ENCODE measurements at regions not wholly inside any gene's neighbourhood (a gene's known extent, or its start where the extent isn't known, plus 50 kb on each side); places are given as distances from the start of the nearest gene placed in this dataset.

GRCh38 chr7:46600340-46600739, 679.3 kb upstream of the IGFBP3 start:
- TF ChIP-seq EZH2 (IDR thresholded peaks at IDR 0.05) (no peak), POLR2AphosphoS5 (IDR thresholded peaks at IDR 0.05; ENCODE audit: borderline replicate concordance, low read depth, low read length) (no peak), FOXP2 (optimal IDR thresholded peaks at IDR 0.05; ENCODE audit: control extremely low read depth, extremely low read length, insufficient read depth) (no peak)

All from SK-N-MC (cell line).